Chondrocyte (in vitro differentiated cells): ENCODE measurements at regions not wholly inside any gene's neighbourhood (a gene's known extent, or its start where the extent isn't known, plus 50 kb on each side); places are given as distances from the start of the nearest gene placed in this dataset.

ENCODE experiments used
- DNase-seq: peaks from one replicate; pipeline ENCODE4 v3.0.0; 2021; ENCODE audit warnings: mixed read lengths, low spot score
- H3K27ac Mint-ChIP-seq: one replicate; pipeline ENCODE4 v1.8.0; 2021; ENCODE audit warnings: mild to moderate bottlenecking, moderate library complexity, mixed read lengths; ENCODE audit not compliant: unreplicated experiment
- H3K27me3 Mint-ChIP-seq: 2 replicates; pipeline ENCODE4 v1.8.0; 2021; ENCODE audit warnings: low read depth, mixed read lengths
- H3K36me3 Mint-ChIP-seq: 2 replicates; pipeline ENCODE4 v1.8.0; 2021; ENCODE audit warnings: low read depth, mixed read lengths
- H3K4me1 Mint-ChIP-seq: 2 replicates; pipeline ENCODE4 v1.8.0; 2021; ENCODE audit warnings: low read depth, mild to moderate bottlenecking, mixed read lengths
- H3K4me3 Mint-ChIP-seq: one replicate; pipeline ENCODE4 v1.8.0; 2021; ENCODE audit warnings: mild to moderate bottlenecking, moderate library complexity, mixed read lengths; ENCODE audit not compliant: unreplicated experiment
- H3K9me3 Mint-ChIP-seq: 2 replicates; pipeline ENCODE4 v1.8.0; 2021; ENCODE audit warnings: low read depth, mixed read lengths
- CTCF ChIP-seq: fragments of 200-600 bp; sonication (generic); IDR thresholded peaks from 2 replicates; pipeline ENCODE4 v1.5.0; 2021; ENCODE audit warnings: antibody characterized with exemption, mild to moderate bottlenecking, moderate library complexity

DNA sequence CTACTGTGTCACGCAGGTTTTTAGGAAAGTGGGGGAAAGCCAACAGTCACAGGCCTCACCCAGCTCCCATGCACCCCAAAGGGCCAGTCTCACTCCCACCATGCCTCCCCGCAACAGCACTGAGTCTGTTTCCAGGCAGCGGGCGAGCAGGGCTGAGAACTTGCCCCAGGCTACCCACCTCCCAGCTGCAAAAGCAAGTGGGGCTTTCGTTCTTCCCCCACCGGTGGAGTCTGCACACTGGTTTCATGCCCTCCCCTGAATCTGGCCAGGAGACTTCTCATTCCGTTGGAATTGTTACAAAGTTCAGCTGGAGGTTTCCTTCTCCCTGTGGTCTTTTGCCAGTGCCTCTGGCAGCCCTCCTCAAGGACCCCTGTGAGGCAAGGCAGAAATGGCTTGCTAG is 53.6 kb upstream of the KCNJ15 start:
- DNase-seq, result no peak
- peaks cover 3% of the 10 kb centered on the region for H3K9me3 Mint-ChIP-seq
- TF ChIP-seq CTCF, result no peak
- H3K27me3 Mint-ChIP-seq, result peaks cover 2% of the 10 kb centered on the region
- H3K4me1 Mint-ChIP-seq, result peaks cover 12% of the 10 kb centered on the region
- H3K36me3 Mint-ChIP-seq, result no peaks in the 10 kb centered on the region
- peak overlapping the region; percentile 15 for H3K27ac Mint-ChIP-seq
- no peak overlapping the region for H3K4me3 Mint-ChIP-seq

DNA sequence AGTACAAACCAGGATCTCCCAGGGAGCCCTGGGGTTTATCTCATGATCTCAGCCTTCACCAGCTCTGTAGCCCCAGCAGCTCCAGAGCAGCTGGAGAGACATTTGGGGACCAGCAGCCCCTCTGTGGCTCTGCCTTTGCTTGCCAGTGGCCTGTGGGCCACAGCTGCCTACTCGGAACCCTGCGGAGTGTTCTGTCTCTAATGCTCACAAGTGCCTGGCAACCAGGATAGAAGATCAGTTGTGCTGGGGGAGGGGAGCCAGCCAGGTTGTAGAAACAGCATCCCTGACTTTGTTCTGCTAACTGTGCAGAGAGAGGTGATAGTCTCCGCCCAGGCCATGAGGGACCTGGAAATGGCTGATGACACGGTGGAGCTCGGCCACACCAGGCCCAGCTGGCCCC is 50.9 kb upstream of the KCNJ15 start:
- Mint-ChIP-seq H3K4me1 (peaks cover 13% of the 10 kb centered on the region), H3K27ac (no peak overlapping the region), H3K4me3 (no peak overlapping the region), H3K27me3 (peaks cover 2% of the 10 kb centered on the region), H3K36me3 (peaks cover 2% of the 10 kb centered on the region), H3K9me3 (peaks cover 17% of the 10 kb centered on the region)
- DNase-seq, result no peak
- no peak for TF ChIP-seq CTCF

DNA sequence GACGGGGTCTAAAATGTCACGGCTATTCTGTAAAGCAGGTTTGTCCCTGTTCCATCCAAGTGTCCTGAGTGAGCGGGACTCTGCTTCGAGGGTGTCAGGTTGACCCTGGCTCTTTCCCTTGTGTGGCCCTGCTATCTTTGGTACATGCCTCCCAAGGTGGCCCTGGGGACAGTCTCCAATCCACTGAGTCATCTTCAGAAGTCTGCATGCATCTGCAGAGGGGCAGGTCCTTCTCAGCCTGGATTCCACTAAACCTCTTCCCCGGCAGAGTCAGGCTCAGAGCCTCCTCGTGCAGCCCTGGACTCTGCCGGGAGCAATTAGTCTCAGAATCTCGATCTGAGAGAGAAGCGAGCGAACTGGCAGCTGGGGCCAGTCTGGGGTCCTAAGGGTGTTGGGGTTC is 50.1 kb upstream of the KCNJ15 start:
- no peak for DNase-seq
- Mint-ChIP-seq H3K4me3 (no peak overlapping the region), H3K27me3 (peaks cover 2% of the 10 kb centered on the region), H3K27ac (no peak overlapping the region), H3K36me3 (peaks cover 2% of the 10 kb centered on the region), H3K9me3 (peaks cover 17% of the 10 kb centered on the region), H3K4me1 (peaks cover 13% of the 10 kb centered on the region)
- no peak for TF ChIP-seq CTCF
